CD4-positive, alpha-beta T cell (primary cell): ENCODE measurements at regions not wholly inside any gene's neighbourhood (a gene's known extent, or its start where the extent isn't known, plus 50 kb on each side); places are given as distances from the start of the nearest gene placed in this dataset.

Source experiments
- ATAC-seq: fragments of 200-7000 bp; cut with Tn5 transposase; one replicate; pipeline ENCODE4 v1.10.0; 2022; ENCODE audit warnings: mild to moderate bottlenecking; ENCODE audit not compliant: poor library complexity
- CTCF ChIA-PET: fragments of 350-600 bp; sonication (Branson Sonifier 250); formaldehyde crosslinking; loops from one replicate; lab custom pipeline; 2021; ENCODE audit warnings: antibody characterized with exemption, inconsistent platforms; lab: Charles Lee
- POLR2A ChIA-PET: fragments of 350-600 bp; sonication (Branson Sonifier 250); formaldehyde crosslinking; loops from one replicate; lab custom pipeline; 2021; ENCODE audit warnings: antibody characterized with exemption, inconsistent platforms; lab: Charles Lee
- DNase-seq, 14 experiments: peaks; one replicate each; pipeline ENCODE4 v3.0.0-alpha.2; 2013 to 2020; ENCODE audit warnings: mixed read lengths in 2 of 14
- H3K27ac ChIP-seq, 2 donors: one replicate each; pipeline versions ENCODE4 v1.5.1 to v1.7.0; 2013; ENCODE audit warnings: low read length in 2 of 2, low read depth in 1 of 2, mild to moderate bottlenecking in 1 of 2
- H3K27me3 ChIP-seq, 2 experiments: 1 replicate in 1 of 2; 2 replicates in 1 of 2; pipeline versions ENCODE4 v1.6.1 to v1.7.0; 2013; ENCODE audit warnings: low read length in 2 of 2, control low read depth in 1 of 2, mild to moderate bottlenecking in 1 of 2, moderate library complexity in 1 of 2; ENCODE audit not compliant: insufficient read depth in 2 of 2, control insufficient read depth in 1 of 2
- H3K36me3 ChIP-seq: one replicate; pipeline ENCODE4 v1.6.1; 2013; ENCODE audit warnings: low read length, control low read depth; ENCODE audit not compliant: insufficient read depth
- H3K4me1 ChIP-seq: one replicate; pipeline ENCODE4 v1.6.1; 2013; ENCODE audit warnings: low read length, control low read depth; ENCODE audit not compliant: insufficient read depth
- H3K4me3 ChIP-seq: one replicate; pipeline ENCODE4 v1.5.1; 2013; ENCODE audit warnings: mild to moderate bottlenecking, low read length, moderate library complexity
- H3K9me3 ChIP-seq, 2 experiments: 1 replicate in 1 of 2; 2 replicates in 1 of 2; pipeline versions ENCODE4 v1.6.1 to v1.7.0; 2013; ENCODE audit warnings: low read length in 2 of 2, mild to moderate bottlenecking in 2 of 2, control low read depth in 1 of 2, moderate library complexity in 1 of 2; ENCODE audit not compliant: control insufficient read depth in 1 of 2, insufficient read depth in 1 of 2
- H3K27ac Mint-ChIP-seq: one replicate; pipeline ENCODE4 v1.8.0; 2020; ENCODE audit warnings: mixed read lengths
- H3K27me3 Mint-ChIP-seq: one replicate; pipeline ENCODE4 v1.8.0; 2021; ENCODE audit warnings: mixed read lengths
- H3K36me3 Mint-ChIP-seq: one replicate; pipeline ENCODE4 v1.8.0; 2021; ENCODE audit warnings: low read depth, mixed read lengths
- H3K4me1 Mint-ChIP-seq: one replicate; pipeline ENCODE4 v1.8.0; 2021; ENCODE audit warnings: low read depth, mixed read lengths
- H3K4me3 Mint-ChIP-seq: one replicate; pipeline ENCODE4 v1.8.0; 2020; ENCODE audit warnings: mild to moderate bottlenecking, mixed read lengths
- H3K9me3 Mint-ChIP-seq: one replicate; pipeline ENCODE4 v1.8.0; 2020; ENCODE audit warnings: mixed read lengths
- CTCF ChIP-seq: fragments of 200-600 bp; IDR thresholded peaks from one replicate; pipeline ENCODE4 v1.8.0; 2022; ENCODE audit warnings: antibody characterized with exemption, mild to moderate bottlenecking
- intact Hi-C, 2 experiments: fragments of 100-400 bp; cut with DNase I in 1 of 2; cut with micrococcal nuclease in 1 of 2; formaldehyde crosslinking; loops; one replicate each; pipeline versions ENCODE4 v1.15.1 to v1.9.0; 2023 to 2025; cut with DNase I, micrococcal nuclease

GRCh38 chr20:58571693-58572427, 56.7 kb upstream of the APCDD1L start:
- Histone ChIP-seq H3K4me1 (peaks cover 6% of the 10 kb centered on the region), H3K27ac (no peak overlapping the region), H3K36me3 (no peaks in the 10 kb centered on the region), H3K27me3 (peaks cover 0 to 2% of the 10 kb centered on the region in 2 experiments), H3K4me3 (no peak overlapping the region), H3K9me3 (no peaks in the 10 kb centered on the region)
- Mint-ChIP-seq H3K27ac (no peak overlapping the region), H3K36me3 (no peaks in the 10 kb centered on the region), H3K4me1 (no peaks in the 10 kb centered on the region), H3K9me3 (no peaks in the 10 kb centered on the region), H3K27me3 (peaks cover 21% of the 10 kb centered on the region), H3K4me3 (no peak overlapping the region)
- ChIA-PET POLR2A (no interaction called here), CTCF (no interaction called here)
- intact Hi-C loops, result no loop called here
- no peak for DNase-seq
- no peak for TF ChIP-seq CTCF
- no peak for ATAC-seq

- ATAC-seq, result no peak
- Histone ChIP-seq H3K4me3 (no peak overlapping the region), H3K4me1 (peaks cover 9% of the 10 kb centered on the region), H3K27me3 (peaks cover 0 to 2% of the 10 kb centered on the region in 2 experiments), H3K36me3 (no peaks in the 10 kb centered on the region), H3K27ac (no peak overlapping the region), H3K9me3 (no peaks in the 10 kb centered on the region)
- H3K9me3 Mint-ChIP-seq, result no peaks in the 10 kb centered on the region
- H3K4me1 Mint-ChIP-seq, result no peaks in the 10 kb centered on the region
- no peak for DNase-seq
- H3K27ac Mint-ChIP-seq, result no peak overlapping the region
- ChIA-PET CTCF (no interaction called here), POLR2A (no interaction called here)
- TF ChIP-seq CTCF, result no peak
- H3K4me3 Mint-ChIP-seq, result no peak overlapping the region
- no peaks in the 10 kb centered on the region for H3K36me3 Mint-ChIP-seq
- intact Hi-C loops, result no loop called here
- peaks cover 20% of the 10 kb centered on the region for H3K27me3 Mint-ChIP-seq
Observed at GRCh38 chr20:58571356-58571692, 56.1 kb upstream of the APCDD1L start.

DNA sequence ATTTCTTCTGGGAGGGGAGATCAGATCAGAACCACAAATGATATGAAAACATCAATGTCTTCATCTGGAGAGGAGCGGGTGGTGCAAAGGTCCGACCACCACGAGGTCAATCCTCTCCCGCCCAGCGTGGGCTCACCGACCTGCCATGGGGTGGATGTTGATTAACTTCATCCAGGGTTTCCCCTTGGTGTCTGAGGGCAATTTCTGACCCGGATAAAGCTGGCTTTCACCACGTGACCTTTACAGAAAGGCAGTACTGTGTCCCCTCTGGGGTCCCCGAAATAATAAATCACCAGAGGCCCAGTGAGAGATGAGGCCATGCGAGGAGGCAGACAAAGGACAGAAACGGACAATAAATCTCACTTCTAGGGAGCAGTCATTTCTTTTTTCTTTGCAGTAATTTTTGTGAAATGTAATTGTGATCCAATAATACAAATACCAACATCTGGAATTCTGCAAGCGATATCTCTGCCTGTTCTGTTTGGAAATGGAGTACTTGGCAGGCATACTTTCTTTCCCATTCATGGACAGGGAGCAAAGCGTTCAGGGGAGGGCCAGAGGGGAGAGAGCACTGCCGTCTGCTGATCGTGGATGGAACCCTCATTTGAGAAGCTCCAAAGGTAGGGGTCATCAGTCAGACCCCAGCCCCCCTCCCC, 55.1 kb upstream of the APCDD1L start:
- H3K4me1 ChIP-seq, result peaks cover 9% of the 10 kb centered on the region
- Mint-ChIP-seq H3K9me3 (no peaks in the 10 kb centered on the region), H3K36me3 (no peaks in the 10 kb centered on the region), H3K27ac (no peak overlapping the region), H3K27me3 (peaks cover 20% of the 10 kb centered on the region), H3K4me3 (no peak overlapping the region), H3K4me1 (no peaks in the 10 kb centered on the region)
- no peaks in the 10 kb centered on the region for H3K36me3 ChIP-seq
- DNase-seq (no peak), ATAC-seq (no peak)
- H3K27me3 ChIP-seq, result peaks cover 0 to 2% of the 10 kb centered on the region in 2 experiments
- intact Hi-C loops, result no loop called here
- POLR2A ChIA-PET, result no interaction called here
- H3K9me3 ChIP-seq, result peaks cover 0 to 5% of the 10 kb centered on the region in 2 experiments
- no peak for TF ChIP-seq CTCF
- H3K4me3 ChIP-seq, result no peak overlapping the region
- CTCF ChIA-PET, result no interaction called here
- no peak overlapping the region for H3K27ac ChIP-seq
